ENCODE measurements at regions not wholly inside any gene's neighbourhood (a gene's known extent, or its start where the extent isn't known, plus 50 kb on each side); places are given as distances from the start of the nearest gene placed in this dataset.

GRCh38 chr17:13757871-13758270, 156.1 kb upstream of the HS3ST3A1 start:
- TF ChIP-seq CTCF (IDR thresholded peaks at IDR 0.05; ENCODE audit: insufficient read depth, low read depth, low read length), result no peak
- TF ChIP-seq EZH2 (IDR thresholded peaks at IDR 0.05; ENCODE audit: insufficient read depth, low read length), result no peak
